Caco-2 (cell line): ENCODE measurements at regions not wholly inside any gene's neighbourhood (a gene's known extent, or its start where the extent isn't known, plus 50 kb on each side); places are given as distances from the start of the nearest gene placed in this dataset.

Experiments
- BruUV-seq: library from RNA; stranded (reverse); fragments of 400-500 nt; replicated peaks from 2 replicates; lab custom pipeline; 2021; lab: Mats Ljungman, UMichigan
- CTCF ChIA-PET: fragments of 300-600 bp; sonication (Branson Sonifier 250); formaldehyde crosslinking; loops from one replicate; lab custom pipeline; 2022; ENCODE audit warnings: antibody characterized with exemption; lab: Charles Lee
- POLR2A ChIA-PET: fragments of 300-600 bp; sonication (Branson Sonifier 250); formaldehyde crosslinking; loops from one replicate; lab custom pipeline; 2022; ENCODE audit warnings: antibody characterized with exemption; lab: Charles Lee
- DNase-seq, 2 experiments: peaks; one replicate each; pipeline versions ENCODE4 v3.0.0 to v3.0.0-alpha.2; 2020 to 2022
- H3K27me3 ChIP-seq: replicated peaks from 2 replicates; pipeline ENCODE4 v1.6.0; 2011; ENCODE audit warnings: low read length; ENCODE audit not compliant: control insufficient read depth, insufficient read depth
- H3K36me3 ChIP-seq: 2 replicates; pipeline ENCODE4 v1.5.1; 2011; ENCODE audit warnings: low read length; ENCODE audit not compliant: control insufficient read depth, insufficient read depth
- H3K4me1 ChIP-seq: fragments of 250-450 bp; sonication (Bioruptor Pico); 2 replicates; pipeline ENCODE4 v1.5.1; 2020; ENCODE audit warnings: mild to moderate bottlenecking
- H3K4me3 ChIP-seq: 2 replicates; pipeline ENCODE4 v1.5.1; 2011; ENCODE audit warnings: low read depth, mild to moderate bottlenecking, control low read depth, low read length
- H3K9me3 ChIP-seq: fragments of 250-450 bp; sonication (Bioruptor Pico); 2 replicates; pipeline ENCODE4 v1.5.1; 2020; ENCODE audit warnings: mild to moderate bottlenecking, moderate library complexity
- H3K27ac Mint-ChIP-seq: one replicate; pipeline ENCODE4 v1.8.0; 2022; ENCODE audit warnings: mixed read lengths; ENCODE audit not compliant: unreplicated experiment
- H3K27me3 Mint-ChIP-seq: one replicate; pipeline ENCODE4 v1.8.0; 2022; ENCODE audit warnings: mixed read lengths; ENCODE audit not compliant: insufficient read depth, unreplicated experiment
- H3K36me3 Mint-ChIP-seq: one replicate; pipeline ENCODE4 v1.8.0; 2022; ENCODE audit warnings: mild to moderate bottlenecking, mixed read lengths; ENCODE audit not compliant: insufficient read depth, unreplicated experiment
- H3K4me1 Mint-ChIP-seq: one replicate; pipeline ENCODE4 v1.8.0; 2022; ENCODE audit warnings: low read depth, mixed read lengths; ENCODE audit not compliant: unreplicated experiment
- H3K4me3 Mint-ChIP-seq: one replicate; pipeline ENCODE4 v1.8.0; 2022; ENCODE audit warnings: mild to moderate bottlenecking, moderate library complexity, mixed read lengths; ENCODE audit not compliant: unreplicated experiment
- H3K9me3 Mint-ChIP-seq: one replicate; pipeline ENCODE4 v1.8.0; 2022; ENCODE audit warnings: mixed read lengths; ENCODE audit not compliant: unreplicated experiment
- CTCF ChIP-seq, 2 experiments: fragments of 200-600 bp in 1 of 2; IDR thresholded peaks; 1 replicate in 1 of 2; 2 replicates in 1 of 2; pipeline versions ENCODE4 v1.5.1 to v1.8.0; 2011 to 2022; ENCODE audit warnings: antibody characterized with exemption in 1 of 2, control low read depth in 1 of 2, inconsistent platforms in 1 of 2, low read depth in 1 of 2, low read length in 1 of 2, mild to moderate bottlenecking in 1 of 2, moderate library complexity in 1 of 2; ENCODE audit not compliant: insufficient read depth in 1 of 2, severe bottlenecking in 1 of 2, unreplicated experiment in 1 of 2
- intact Hi-C: fragments of 100-400 bp; cut with micrococcal nuclease; formaldehyde crosslinking; loops from one replicate; pipeline ENCODE4 v1.10.0; 2022; ENCODE audit not compliant: unreplicated experiment

GRCh38 chr5:2549354-2549753, 202.1 kb downstream of the IRX2 start:
- Mint-ChIP-seq H3K9me3 (peaks cover 19% of the 10 kb centered on the region), H3K27ac (no peak overlapping the region), H3K4me1 (no peaks in the 10 kb centered on the region), H3K27me3 (peaks cover 9% of the 10 kb centered on the region), H3K36me3 (no peaks in the 10 kb centered on the region), H3K4me3 (no peak overlapping the region)
- H3K4me3 ChIP-seq = no peak overlapping the region
- no peak for TF ChIP-seq CTCF (IDR thresholded peaks at IDR 0.05; ENCODE audit: insufficient read depth in 1 of 2, low read depth in 1 of 2, low read length in 1 of 2, severe bottlenecking in 1 of 2, unreplicated experiment in 1 of 2)
- ChIA-PET CTCF (no interaction called here), POLR2A (no interaction called here)
- intact Hi-C loops = no loop called here
- no TSS peak for BruUV-seq
- H3K9me3 ChIP-seq = peaks cover 15% of the 10 kb centered on the region
- no peak for DNase-seq
- no peaks in the 10 kb centered on the region for H3K27me3 ChIP-seq
- no peaks in the 10 kb centered on the region for H3K36me3 ChIP-seq
- H3K4me1 ChIP-seq = no peaks in the 10 kb centered on the region

- Mint-ChIP-seq H3K27me3 (peaks cover 13% of the 10 kb centered on the region), H3K36me3 (no peaks in the 10 kb centered on the region), H3K4me3 (no peak overlapping the region), H3K27ac (no peak overlapping the region), H3K9me3 (no peaks in the 10 kb centered on the region), H3K4me1 (no peaks in the 10 kb centered on the region)
- no peaks in the 10 kb centered on the region for H3K9me3 ChIP-seq
- CTCF ChIA-PET = no interaction called here
- no peaks in the 10 kb centered on the region for H3K27me3 ChIP-seq
- POLR2A ChIA-PET = no interaction called here
- BruUV-seq = no TSS peak
- H3K4me1 ChIP-seq = no peaks in the 10 kb centered on the region
- no peak for DNase-seq
- intact Hi-C loops = no loop called here
- no peaks in the 10 kb centered on the region for H3K36me3 ChIP-seq
- no peak for TF ChIP-seq CTCF (IDR thresholded peaks at IDR 0.05; ENCODE audit: insufficient read depth in 1 of 2, low read depth in 1 of 2, low read length in 1 of 2, severe bottlenecking in 1 of 2, unreplicated experiment in 1 of 2)
- no peak overlapping the region for H3K4me3 ChIP-seq
Measured at GRCh38 chr5:2546938-2547337, 204.5 kb downstream of the IRX2 start.

- Mint-ChIP-seq H3K27me3 (peaks cover 20% of the 10 kb centered on the region), H3K9me3 (peaks cover 17% of the 10 kb centered on the region), H3K4me3 (no peak overlapping the region), H3K36me3 (no peaks in the 10 kb centered on the region), H3K4me1 (no peaks in the 10 kb centered on the region), H3K27ac (no peak overlapping the region)
- no peaks in the 10 kb centered on the region for H3K4me1 ChIP-seq
- CTCF ChIA-PET = no interaction called here
- H3K27me3 ChIP-seq = no peaks in the 10 kb centered on the region
- intact Hi-C loops = no loop called here
- BruUV-seq = no TSS peak
- POLR2A ChIA-PET = no interaction called here
- no peaks in the 10 kb centered on the region for H3K9me3 ChIP-seq
- TF ChIP-seq CTCF (IDR thresholded peaks at IDR 0.05; ENCODE audit: insufficient read depth in 1 of 2, low read depth in 1 of 2, low read length in 1 of 2, severe bottlenecking in 1 of 2, unreplicated experiment in 1 of 2) = no peak
- no peaks in the 10 kb centered on the region for H3K36me3 ChIP-seq
- DNase-seq = no peak
- H3K4me3 ChIP-seq = no peak overlapping the region
Measured at GRCh38 chr5:2544003-2544402, 207.5 kb downstream of the IRX2 start.
